ENCODE measurements at regions not wholly inside any gene's neighbourhood (a gene's known extent, or its start where the extent isn't known, plus 50 kb on each side); places are given as distances from the start of the nearest gene placed in this dataset.

DNA sequence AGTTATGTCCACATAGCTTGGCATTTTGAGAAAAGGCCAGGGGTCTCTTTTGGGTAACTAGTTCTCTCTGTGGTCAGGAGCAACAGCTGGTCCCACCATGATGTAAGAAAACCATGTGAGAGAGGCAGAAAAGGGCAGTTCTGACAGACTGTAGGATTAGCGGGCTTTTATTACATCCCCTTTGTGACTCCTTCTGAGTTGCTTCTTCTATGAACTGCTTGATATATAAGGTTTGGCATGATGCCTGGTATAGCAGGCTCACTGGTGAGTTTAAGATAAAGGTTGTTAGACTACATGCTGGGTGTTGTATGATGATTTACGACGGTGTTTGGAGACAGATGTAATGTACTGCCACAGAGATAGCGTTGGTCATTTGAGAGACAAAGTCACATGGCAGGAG, 2308.1 kb upstream of the AGA start:
- peak in 2 of 3 experiments; percentile 56 to 93 for DNase-seq

DNA sequence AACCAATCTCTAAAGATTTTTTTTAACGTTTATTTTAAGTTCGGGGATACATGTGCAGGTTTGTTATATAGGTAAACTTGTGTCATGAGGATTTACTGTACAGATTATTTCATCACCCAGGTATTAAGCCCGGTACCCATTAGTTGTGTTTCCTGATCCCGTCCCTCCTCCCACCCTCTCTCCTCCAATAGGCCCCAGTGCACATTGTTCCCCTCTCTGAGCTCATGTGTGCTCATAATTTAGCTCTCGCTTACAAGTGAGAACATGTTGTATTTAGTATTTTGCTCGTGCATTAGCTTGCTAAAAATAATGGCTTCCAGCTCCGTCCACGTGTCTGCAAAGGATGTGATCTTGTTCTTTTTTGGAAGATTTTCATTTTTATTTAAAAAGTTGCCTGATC, 2309.4 kb upstream of the AGA start:
- DNase-seq = peak in 2 of 3 experiments; percentile 2 to 49

GRCh38 chr4:179755322-179755721, 2313.1 kb upstream of the AGA start:
- no peak for DNase-seq

GRCh38 chr4:179757641-179758040, 2315.4 kb upstream of the AGA start:
- DNase-seq = no peak

DNA sequence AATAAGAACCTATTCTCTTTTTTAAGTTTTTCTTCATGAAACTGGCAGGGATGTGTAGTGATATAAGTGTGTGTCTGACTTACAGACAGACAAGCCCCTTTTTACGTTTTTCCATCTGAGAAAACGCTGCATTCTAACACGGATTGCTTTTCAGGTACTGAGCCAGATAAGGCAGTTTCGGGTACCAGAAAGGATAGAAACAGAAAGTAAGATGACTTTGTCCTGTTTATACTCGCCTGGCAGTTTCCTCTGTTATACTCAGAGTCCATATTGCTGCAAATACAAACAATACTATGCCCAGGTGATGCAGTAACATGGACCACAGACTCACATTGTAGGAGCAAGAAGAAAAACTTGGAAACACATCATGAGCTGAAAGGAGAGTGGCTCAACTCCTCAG, 2320.6 kb upstream of the AGA start:
- DNase-seq = no peak

- DNase-seq = no peak
Measured at GRCh38 chr4:179766938-179767337, 2324.7 kb upstream of the AGA start.

GRCh38 chr4:179768996-179769395, 2326.8 kb upstream of the AGA start:
- no peak for DNase-seq

DNA sequence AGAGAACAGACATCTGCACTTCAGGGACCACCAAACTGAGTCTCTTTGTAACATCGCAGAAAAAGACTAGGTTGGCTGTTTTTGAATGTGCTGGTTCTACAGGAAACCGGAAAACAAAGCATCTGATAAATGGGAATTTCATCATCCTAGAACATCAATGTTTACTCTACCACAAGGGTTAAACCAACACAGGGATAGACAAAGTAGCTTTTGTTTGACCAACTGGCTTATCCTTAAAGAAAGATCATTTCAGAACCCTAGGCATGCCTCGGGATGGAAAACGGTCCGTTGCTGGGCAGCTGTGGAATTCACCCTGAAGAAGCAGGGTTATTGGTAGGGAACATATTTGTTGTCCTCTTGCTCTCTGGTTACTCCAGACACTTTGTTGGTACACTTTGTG, 2355.5 kb upstream of the AGA start:
- DNase-seq = no peak

DNA sequence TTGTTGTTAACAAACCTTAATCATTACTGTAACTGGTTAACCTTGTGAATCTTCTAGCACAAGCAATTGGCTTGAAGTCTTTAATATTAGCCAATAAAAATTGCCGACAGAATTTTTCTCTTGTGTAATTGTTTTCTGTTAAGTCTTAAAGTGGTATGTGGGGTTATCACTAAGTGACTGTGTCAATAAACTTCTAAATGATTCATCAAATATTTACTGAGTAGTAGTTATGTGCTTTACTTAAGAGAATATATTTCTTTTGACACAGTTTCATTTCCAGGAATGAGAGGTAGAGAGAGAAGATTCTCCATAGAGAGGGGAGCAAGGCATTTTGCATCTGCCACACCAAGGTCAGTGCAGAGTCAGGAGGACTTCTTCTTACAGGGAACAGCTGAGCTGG, 2361.6 kb upstream of the AGA start:
- DNase-seq = no peak

- DNase-seq = no peak
Measured at GRCh38 chr4:179804440-179804839, 2362.2 kb upstream of the AGA start.

GRCh38 chr4:179817317-179817716, 2375.1 kb upstream of the AGA start:
- no peak for DNase-seq

GRCh38 chr4:179823342-179823741, 2381.1 kb upstream of the AGA start:
- DNase-seq = no peak

- DNase-seq = no peak
Measured at GRCh38 chr4:179831274-179831673, 2389.0 kb upstream of the AGA start.

DNA sequence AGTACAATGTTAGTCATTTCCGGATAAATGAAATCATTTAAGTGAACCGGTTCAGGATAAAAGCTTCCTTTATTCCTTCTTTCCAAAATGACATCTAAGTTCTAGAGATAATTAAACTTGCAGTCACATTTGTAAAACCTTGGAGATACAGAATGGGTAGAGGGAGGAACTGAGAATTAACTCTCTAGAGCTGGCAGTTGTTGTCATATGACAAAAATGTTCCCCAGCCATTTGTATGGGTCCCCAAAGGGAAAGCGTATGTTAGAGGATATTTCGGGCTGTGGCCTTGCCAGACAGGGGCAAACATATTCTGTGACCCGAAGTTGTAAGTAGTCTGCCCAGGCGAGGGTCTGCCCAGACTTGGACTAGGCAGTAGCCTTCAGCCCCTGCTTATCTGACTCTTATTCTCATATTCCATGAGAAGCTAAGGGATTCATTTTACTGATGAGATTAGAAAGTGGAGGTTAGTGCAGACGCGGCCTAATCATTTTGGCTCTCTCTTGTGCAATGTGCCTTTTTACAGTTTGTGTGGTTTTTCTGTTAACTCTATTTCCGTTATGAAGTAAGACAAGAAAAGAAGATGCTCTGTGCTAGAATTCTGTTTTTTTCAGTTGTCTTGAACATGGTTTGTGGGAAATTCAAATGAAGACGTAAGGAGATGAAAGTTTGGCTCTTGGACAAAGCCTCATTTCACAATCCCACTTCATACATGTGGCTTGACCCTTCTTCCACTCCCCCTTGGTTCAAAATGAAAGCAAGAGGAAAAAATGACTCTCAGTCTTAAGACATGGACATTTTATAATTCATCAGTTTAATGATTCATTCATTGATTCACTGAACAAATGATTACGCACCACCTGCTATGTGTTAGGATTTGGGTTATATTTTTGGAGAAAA, 2394.2 kb upstream of the AGA start:
- no peak for DNase-seq

- DNase-seq = peak in 2 of 3 experiments; percentile 10 to 58
Measured at GRCh38 chr4:179843370-179843769, 2399.8 kb upstream of the TENM3 start.

GRCh38 chr4:179855469-179855868, 2387.7 kb upstream of the TENM3 start:
- no peak for DNase-seq

DNA sequence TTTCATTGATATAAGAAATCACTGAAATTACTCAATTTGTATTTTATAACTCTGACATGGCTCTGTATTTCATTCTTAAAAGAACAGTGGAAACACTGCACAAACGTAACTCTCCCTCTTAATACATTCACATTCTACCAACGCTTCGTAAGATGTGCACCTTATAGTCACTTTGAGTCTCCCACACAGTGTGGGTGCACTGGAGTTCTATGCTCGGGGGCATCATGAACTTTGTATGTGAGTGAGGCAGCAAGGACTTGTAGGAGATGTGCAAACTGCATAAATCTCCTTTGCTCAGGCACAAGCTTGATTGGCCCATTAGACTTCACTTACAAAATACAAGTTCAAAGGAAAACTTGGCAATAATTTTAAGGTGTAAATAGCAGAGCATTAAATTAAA, 2385.0 kb upstream of the TENM3 start:
- DNase-seq = no peak

- DNase-seq = peak; percentile 4 to 48 (median 21)
Measured at GRCh38 chr4:179867300-179867878, 2375.8 kb upstream of the TENM3 start.

DNA sequence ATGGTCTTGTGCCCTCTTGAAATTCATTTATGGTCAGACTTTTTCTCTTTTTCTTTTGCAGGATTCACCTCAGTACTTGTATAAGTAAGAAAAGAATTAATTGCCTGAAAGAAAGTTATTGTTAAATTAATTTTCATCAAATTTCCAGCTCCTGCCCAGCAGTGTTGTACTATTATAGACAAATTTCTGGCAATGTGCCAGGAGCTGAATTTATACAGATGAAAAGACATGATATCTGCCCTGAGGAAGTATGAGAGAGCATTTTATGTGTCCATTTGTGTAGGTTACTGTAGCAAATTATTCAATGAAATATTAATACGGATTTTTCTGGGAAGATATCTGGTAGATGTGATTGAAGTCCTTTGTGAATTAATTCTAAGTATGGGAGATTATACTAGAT, 2371.5 kb upstream of the TENM3 start:
- peak in 1 of 3 experiments; percentile 17 for DNase-seq

GRCh38 chr4:179872755-179873154, 2370.4 kb upstream of the TENM3 start:
- no peak for DNase-seq

DNA sequence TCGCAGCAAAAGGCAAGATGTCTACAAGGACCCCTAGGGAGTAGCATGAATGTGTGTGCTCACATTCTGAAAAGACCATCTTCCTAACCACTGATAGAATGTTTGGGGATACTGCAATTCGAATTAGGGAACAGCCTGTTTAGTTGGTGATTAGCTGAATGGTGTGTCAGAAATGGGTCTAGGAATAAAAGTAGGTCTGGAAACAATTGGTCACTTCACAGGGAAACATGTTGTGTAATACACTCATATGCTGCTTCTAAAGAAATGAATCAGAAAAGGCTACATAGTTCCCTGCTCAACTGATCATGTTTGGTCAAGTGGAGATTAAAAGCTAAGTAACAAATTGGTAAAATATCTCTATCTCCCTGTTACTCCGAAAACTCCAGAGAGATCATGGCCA, 2362.4 kb upstream of the TENM3 start:
- peak in 1 of 3 experiments; percentile 19 for DNase-seq

GRCh38 chr4:179894066-179894778, 2349.0 kb upstream of the TENM3 start:
- DNase-seq = no peak

GRCh38 chr4:179919587-179919986, 2323.6 kb upstream of the TENM3 start:
- DNase-seq = peak in 1 of 3 experiments; percentile 5

GRCh38 chr4:179927473-179927872, 2315.7 kb upstream of the TENM3 start:
- no peak for DNase-seq
